Fibroblast of the conjunctiva (primary cell): ENCODE measurements at regions not wholly inside any gene's neighbourhood (a gene's known extent, or its start where the extent isn't known, plus 50 kb on each side); places are given as distances from the start of the nearest gene placed in this dataset.
"Not testable (repeated sequence)": the region's sequence is repeated elsewhere in the genome, so short reads cannot be mapped to it uniquely, and the experiment has no call there.

Source experiments
- DNase-seq: peaks from one replicate; pipeline ENCODE4 v3.0.0-alpha.2; 2010; ENCODE audit warnings: low read depth

- DNase-seq = not testable (repeated sequence)
Observed at GRCh38 chrX:124181515-124181914, 150.9 kb upstream of the TEX13D start.

GRCh38 chrX:124190440-124190839 is 142.0 kb upstream of the TEX13D start:
- no peak for DNase-seq

GRCh38 chrX:124194199-124194598 is 138.3 kb upstream of the TEX13D start:
- DNase-seq = no peak

- DNase-seq = no peak
Observed at GRCh38 chrX:124194901-124195300, 137.6 kb upstream of the TEX13D start.

- DNase-seq = no peak
Observed at GRCh38 chrX:124203311-124203710, 129.1 kb upstream of the TEX13D start.

- DNase-seq = no peak
Observed at GRCh38 chrX:124208660-124209059, 123.8 kb upstream of the TEX13D start.

GRCh38 chrX:124209792-124210576 is 122.5 kb upstream of the TEX13D start:
- DNase-seq = no peak

- DNase-seq = no peak
Observed at GRCh38 chrX:124211312-124211942, 121.0 kb upstream of the TEX13D start.

GRCh38 chrX:124212622-124213021 is 119.8 kb upstream of the TEX13D start:
- no peak for DNase-seq

- no peak for DNase-seq
Observed at GRCh38 chrX:124215786-124216185, 116.7 kb upstream of the TEX13D start.

GRCh38 chrX:124216396-124217115 is 115.9 kb upstream of the TEX13D start:
- DNase-seq = no peak

- no peak for DNase-seq
Observed at GRCh38 chrX:124217304-124218251, 114.9 kb upstream of the TEX13D start.

- no peak for DNase-seq
Observed at GRCh38 chrX:124223524-124223923, 108.9 kb upstream of the TEX13D start.

- no peak for DNase-seq
Observed at GRCh38 chrX:124224528-124224927, 107.9 kb upstream of the TEX13D start.

GRCh38 chrX:124226129-124226528 is 106.3 kb upstream of the TEX13D start:
- no peak for DNase-seq

- DNase-seq = no peak
Observed at GRCh38 chrX:124228849-124229248, 103.6 kb upstream of the TEX13D start.

- DNase-seq = no peak
Observed at GRCh38 chrX:124229374-124229773, 103.1 kb upstream of the TEX13D start.

- no peak for DNase-seq
Observed at GRCh38 chrX:124230655-124231450, 101.6 kb upstream of the TEX13D start.

GRCh38 chrX:124231451-124231759 is 101.1 kb upstream of the TEX13D start:
- DNase-seq = no peak

GRCh38 chrX:124232523-124233201 is 99.8 kb upstream of the TEX13D start:
- no peak for DNase-seq

- DNase-seq = no peak
Observed at GRCh38 chrX:124234348-124234747, 98.1 kb upstream of the TEX13D start.
